Glutamatergic neuron (in vitro differentiated cells): ENCODE measurements at regions not wholly inside any gene's neighbourhood (a gene's known extent, or its start where the extent isn't known, plus 50 kb on each side); places are given as distances from the start of the nearest gene placed in this dataset.
"Not testable (repeated sequence)": the region's sequence is repeated elsewhere in the genome, so short reads cannot be mapped to it uniquely, and the experiment has no call there.

Experiments used
- DNase-seq: peaks from one replicate; pipeline ENCODE4 v3.0.0; 2022
- H3K27ac Mint-ChIP-seq: one replicate; pipeline ENCODE4 v1.8.0; 2020; ENCODE audit warnings: mild to moderate bottlenecking, mixed read lengths, inconsistent platforms; ENCODE audit not compliant: unreplicated experiment
- H3K27me3 Mint-ChIP-seq: one replicate; pipeline ENCODE4 v1.8.0; 2020; ENCODE audit warnings: mild to moderate bottlenecking, moderate library complexity, mixed read lengths, inconsistent platforms; ENCODE audit not compliant: unreplicated experiment
- H3K36me3 Mint-ChIP-seq: one replicate; pipeline ENCODE4 v1.8.0; 2020; ENCODE audit warnings: mild to moderate bottlenecking, mixed read lengths, inconsistent platforms; ENCODE audit not compliant: unreplicated experiment
- H3K4me1 Mint-ChIP-seq: one replicate; pipeline ENCODE4 v1.8.0; 2020; ENCODE audit warnings: mild to moderate bottlenecking, low read depth, mixed read lengths, inconsistent platforms; ENCODE audit not compliant: unreplicated experiment
- H3K4me3 Mint-ChIP-seq: one replicate; pipeline ENCODE4 v1.8.0; 2020; ENCODE audit warnings: mild to moderate bottlenecking, mixed read lengths, inconsistent platforms; ENCODE audit not compliant: unreplicated experiment
- H3K9me3 Mint-ChIP-seq: one replicate; pipeline ENCODE4 v1.8.0; 2020; ENCODE audit warnings: mild to moderate bottlenecking, moderate library complexity, mixed read lengths, inconsistent platforms; ENCODE audit not compliant: unreplicated experiment
- TF ChIP-seq, protein P1 (sequence below): fragments of 200-600 bp; sonication (generic); IDR thresholded peaks from one replicate; pipeline ENCODE4 v1.5.0; 2021; ENCODE audit not compliant: partially characterized antibody, unreplicated experiment

- Mint-ChIP-seq H3K27ac (no peak overlapping the region), H3K36me3 (peaks cover 18% of the 10 kb centered on the region)
- DNase-seq: no peak
Measured at GRCh38 chr14:56351861-56352260, 227.7 kb upstream of the TMEM260 start.

GRCh38 chr14:56352999-56353398 lies 226.6 kb upstream of the TMEM260 start:
- no peak overlapping the region for H3K4me3 Mint-ChIP-seq
- peaks cover 15% of the 10 kb centered on the region for H3K4me1 Mint-ChIP-seq
- H3K27ac Mint-ChIP-seq: no peak overlapping the region
- H3K9me3 Mint-ChIP-seq: peaks cover 1% of the 10 kb centered on the region
- H3K36me3 Mint-ChIP-seq: peaks cover 18% of the 10 kb centered on the region
- TF ChIP-seq, protein P1, sequence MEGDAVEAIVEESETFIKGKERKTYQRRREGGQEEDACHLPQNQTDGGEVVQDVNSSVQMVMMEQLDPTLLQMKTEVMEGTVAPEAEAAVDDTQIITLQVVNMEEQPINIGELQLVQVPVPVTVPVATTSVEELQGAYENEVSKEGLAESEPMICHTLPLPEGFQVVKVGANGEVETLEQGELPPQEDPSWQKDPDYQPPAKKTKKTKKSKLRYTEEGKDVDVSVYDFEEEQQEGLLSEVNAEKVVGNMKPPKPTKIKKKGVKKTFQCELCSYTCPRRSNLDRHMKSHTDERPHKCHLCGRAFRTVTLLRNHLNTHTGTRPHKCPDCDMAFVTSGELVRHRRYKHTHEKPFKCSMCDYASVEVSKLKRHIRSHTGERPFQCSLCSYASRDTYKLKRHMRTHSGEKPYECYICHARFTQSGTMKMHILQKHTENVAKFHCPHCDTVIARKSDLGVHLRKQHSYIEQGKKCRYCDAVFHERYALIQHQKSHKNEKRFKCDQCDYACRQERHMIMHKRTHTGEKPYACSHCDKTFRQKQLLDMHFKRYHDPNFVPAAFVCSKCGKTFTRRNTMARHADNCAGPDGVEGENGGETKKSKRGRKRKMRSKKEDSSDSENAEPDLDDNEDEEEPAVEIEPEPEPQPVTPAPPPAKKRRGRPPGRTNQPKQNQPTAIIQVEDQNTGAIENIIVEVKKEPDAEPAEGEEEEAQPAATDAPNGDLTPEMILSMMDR: no peak
- H3K27me3 Mint-ChIP-seq: no peaks in the 10 kb centered on the region
- DNase-seq: no peak

More at GRCh38 chr14:56351861-56352260, 227.7 kb upstream of the TMEM260 start:
- TF ChIP-seq, protein P1: no peak
- Mint-ChIP-seq H3K4me3 (no peak overlapping the region), H3K4me1 (peaks cover 6% of the 10 kb centered on the region), H3K27me3 (peaks cover 1% of the 10 kb centered on the region), H3K9me3 (peaks cover 1% of the 10 kb centered on the region)

DNA sequence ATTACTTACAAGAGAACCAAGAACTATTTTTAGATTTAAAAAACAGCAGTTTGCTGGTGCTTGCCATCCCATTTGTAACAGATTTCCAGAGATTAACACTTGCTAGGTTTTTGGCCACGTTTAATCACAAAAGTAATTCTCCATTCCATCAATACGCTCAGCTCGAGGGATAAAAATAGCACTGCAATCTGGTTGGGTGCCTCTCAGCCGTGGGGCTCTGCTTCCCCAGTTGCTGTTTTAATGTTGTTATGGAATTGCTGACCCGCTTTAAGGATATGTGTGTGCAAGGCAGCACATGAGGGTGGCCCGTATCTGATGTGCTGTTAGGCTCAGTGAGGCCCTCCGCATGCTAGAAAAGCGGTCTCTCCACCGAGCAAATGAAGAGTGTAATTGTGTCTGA lies 222.2 kb upstream of the TMEM260 start:
- Mint-ChIP-seq H3K9me3 (no peaks in the 10 kb centered on the region), H3K27ac (no peak overlapping the region), H3K4me3 (no peak overlapping the region), H3K27me3 (peaks cover 2% of the 10 kb centered on the region), H3K36me3 (no peaks in the 10 kb centered on the region), H3K4me1 (peaks cover 15% of the 10 kb centered on the region)
- TF ChIP-seq, protein P1: no peak
- no peak for DNase-seq

GRCh38 chr14:56358275-56358674 lies 221.3 kb upstream of the TMEM260 start:
- H3K4me1 Mint-ChIP-seq: peaks cover 15% of the 10 kb centered on the region
- H3K27me3 Mint-ChIP-seq: peaks cover 2% of the 10 kb centered on the region
- TF ChIP-seq, protein P1: no peak
- no peaks in the 10 kb centered on the region for H3K9me3 Mint-ChIP-seq
- no peak overlapping the region for H3K27ac Mint-ChIP-seq
- DNase-seq: no peak
- H3K36me3 Mint-ChIP-seq: no peaks in the 10 kb centered on the region
- no peak overlapping the region for H3K4me3 Mint-ChIP-seq

DNA sequence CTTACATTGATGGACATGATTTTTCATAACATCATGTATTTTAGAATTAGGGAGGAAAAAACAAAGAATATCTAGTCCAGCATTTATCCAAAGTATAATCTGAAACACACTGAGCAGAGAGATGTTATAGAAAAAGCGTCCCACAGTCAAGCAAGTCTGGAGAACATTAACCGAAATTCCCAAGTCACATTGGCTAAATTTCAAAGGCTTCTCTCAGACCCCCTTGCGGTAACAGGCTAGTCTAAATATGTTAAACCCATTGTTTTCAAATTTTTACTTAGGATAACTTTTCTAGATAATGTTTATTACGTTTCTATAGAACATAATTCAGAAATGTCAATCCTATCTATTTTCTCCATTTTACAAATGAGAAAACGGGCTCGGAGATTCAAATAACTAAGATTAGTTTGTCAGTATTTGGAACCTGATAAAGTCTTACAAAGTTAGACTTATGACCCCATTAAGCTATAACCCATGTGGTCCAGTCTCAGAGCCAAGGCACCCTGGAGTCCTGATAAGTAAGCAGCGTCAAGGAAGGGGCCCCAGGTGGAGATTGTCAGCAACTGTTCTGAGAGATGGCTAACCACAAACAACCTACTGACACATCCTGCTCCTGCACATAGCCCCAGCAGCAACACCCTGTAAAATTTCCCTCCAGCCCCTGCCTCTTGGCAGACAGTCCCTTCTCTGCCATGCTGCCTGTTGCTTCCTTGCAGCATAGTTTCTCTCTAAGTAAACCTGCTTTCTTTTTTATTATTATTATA lies 220.6 kb upstream of the TMEM260 start:
- DNase-seq: no peak
- Mint-ChIP-seq H3K27me3 (peaks cover 2% of the 10 kb centered on the region), H3K4me3 (no peak overlapping the region), H3K36me3 (no peaks in the 10 kb centered on the region), H3K4me1 (peaks cover 15% of the 10 kb centered on the region), H3K27ac (no peak overlapping the region), H3K9me3 (no peaks in the 10 kb centered on the region)
- TF ChIP-seq, protein P1: no peak

DNA sequence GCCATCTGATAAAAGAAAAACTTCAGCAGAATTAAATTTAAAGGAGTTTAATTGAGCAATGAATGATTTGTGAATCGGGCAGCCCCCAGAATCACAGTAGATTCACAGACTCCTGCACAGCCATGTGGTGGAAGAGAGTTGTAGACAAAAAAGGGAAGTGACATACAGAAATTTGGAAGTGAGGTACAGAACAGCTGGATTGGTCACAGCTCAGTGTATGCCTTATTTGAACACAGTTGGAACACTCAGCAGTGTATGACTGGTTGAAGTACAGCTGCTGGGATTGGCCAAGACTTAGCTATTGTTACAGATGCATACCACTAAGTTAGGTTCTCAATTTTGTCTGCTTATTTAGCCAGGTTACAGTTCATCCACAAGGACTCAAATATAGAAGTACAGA lies 213.9 kb upstream of the TMEM260 start:
- not testable (repeated sequence) for H3K27ac Mint-ChIP-seq, H3K4me1 Mint-ChIP-seq, DNase-seq, H3K36me3 Mint-ChIP-seq, H3K27me3 Mint-ChIP-seq, H3K4me3 Mint-ChIP-seq, H3K9me3 Mint-ChIP-seq
